ENCODE measurements at regions not wholly inside any gene's neighbourhood (a gene's known extent, or its start where the extent isn't known, plus 50 kb on each side); places are given as distances from the start of the nearest gene placed in this dataset.

- DNase-seq (ENCODE audit: low read depth), result no peak
Measured at GRCh38 chr16:86868070-86868469, 289.7 kb downstream of the FOXL1 start.

- DNase-seq (ENCODE audit: low read depth), result no peak
Measured at GRCh38 chr16:86868786-86869185, 290.4 kb downstream of the FOXL1 start.

GRCh38 chr16:86869288-86870022 is 291.1 kb downstream of the FOXL1 start:
- DNase-seq (ENCODE audit: low read depth), result no peak

DNA sequence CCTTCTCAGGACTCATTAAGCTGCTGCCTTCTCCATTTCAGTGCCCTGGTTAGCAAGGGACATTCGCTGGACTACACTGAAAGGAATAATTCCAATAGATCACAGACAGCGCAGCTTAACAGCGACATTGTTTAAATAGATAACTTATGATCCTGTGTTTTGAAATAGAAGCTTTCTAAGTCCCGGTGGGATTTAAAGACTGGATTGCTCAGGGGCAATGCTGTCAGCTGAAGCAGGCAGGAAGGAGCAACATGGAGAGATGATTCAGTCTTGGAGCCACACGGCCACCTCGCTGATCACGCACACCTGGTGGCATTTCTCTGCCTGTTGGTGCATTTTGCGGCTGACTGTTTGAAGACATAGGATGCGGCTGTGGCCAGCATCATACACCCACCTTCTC is 292.0 kb downstream of the FOXL1 start:
- DNase-seq (ENCODE audit: low read depth), result no peak

DNA sequence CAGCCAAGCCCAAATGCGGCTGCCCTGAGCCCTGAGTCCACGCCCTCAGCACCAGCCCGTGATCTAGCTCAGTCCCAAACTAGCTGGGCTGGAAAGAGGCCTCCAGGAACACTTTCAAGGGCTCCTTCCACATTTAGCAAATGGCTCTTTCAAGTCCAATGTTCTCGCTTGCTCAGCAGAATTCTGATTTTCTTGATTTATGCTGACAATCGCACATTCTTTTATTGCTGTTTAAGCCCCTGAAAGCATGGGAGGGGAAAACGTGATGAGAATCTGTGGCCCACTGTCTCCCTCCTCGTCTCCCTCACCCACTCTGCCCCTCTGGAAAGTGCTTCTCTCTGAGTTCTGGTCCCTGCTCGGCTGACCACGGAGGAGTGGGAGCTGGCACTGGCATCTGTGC is 293.8 kb downstream of the FOXL1 start:
- DNase-seq (ENCODE audit: low read depth), result no peak

DNA sequence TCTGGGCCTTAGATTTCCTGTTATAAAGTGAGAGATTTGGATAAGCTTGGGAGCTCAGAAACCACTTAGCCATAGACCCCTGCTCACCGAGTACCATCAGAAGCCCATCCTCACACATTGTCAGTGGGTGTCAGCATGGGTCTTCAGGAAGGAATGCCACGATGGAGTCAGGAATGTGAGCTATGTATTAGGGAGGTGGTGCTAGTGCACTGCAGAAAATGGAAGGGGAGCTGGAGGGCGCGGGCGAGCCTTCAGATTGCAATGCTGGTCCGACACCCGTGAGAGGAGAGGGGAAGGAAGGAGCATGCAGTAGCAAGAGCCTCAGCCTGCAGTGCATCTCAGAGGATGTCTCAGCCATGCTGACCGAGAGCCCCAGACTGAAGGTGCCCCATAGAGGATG is 294.5 kb downstream of the FOXL1 start:
- no peak for DNase-seq (ENCODE audit: low read depth)

DNA sequence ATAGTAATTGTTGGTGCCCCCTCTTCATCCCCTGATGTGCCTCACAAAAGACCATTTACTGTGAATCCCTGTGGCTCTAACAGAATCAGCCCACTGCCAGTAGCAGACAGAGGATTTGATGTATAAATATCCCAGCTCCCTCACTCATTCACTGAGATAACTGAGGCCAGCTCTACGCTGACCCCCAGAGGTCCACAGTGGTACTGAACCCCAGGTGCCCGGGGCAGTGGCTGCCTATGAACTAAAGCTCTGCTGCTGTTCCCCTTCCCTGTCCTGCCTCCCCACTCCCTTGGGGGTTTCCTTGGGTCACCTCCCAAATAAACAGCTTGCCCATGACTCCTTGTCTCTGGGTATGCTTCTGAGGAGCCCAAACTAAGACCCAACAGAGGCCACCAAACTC is 295.8 kb downstream of the FOXL1 start:
- no peak for DNase-seq (ENCODE audit: low read depth)

GRCh38 chr16:86876499-86876898 is 298.1 kb downstream of the FOXL1 start:
- DNase-seq (ENCODE audit: low read depth), result no peak

DNA sequence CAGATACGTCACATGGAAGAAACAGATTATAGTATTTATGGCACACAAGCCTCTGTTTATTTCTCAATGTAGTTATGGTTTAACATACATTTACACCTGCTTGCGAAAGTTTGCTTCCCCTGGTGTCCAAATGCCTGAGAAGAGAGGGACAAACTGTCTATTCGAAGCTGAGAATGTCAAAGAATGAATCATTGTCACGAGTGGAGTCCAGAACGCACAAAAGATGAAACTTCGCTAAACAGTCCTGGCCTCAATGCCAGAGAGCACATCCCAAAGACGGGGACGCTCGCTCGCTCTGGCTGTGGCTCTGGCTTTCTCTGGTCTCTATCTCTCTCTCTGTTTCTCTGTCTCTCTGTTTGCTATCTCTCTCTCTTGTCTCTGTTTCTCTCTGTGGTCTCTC is 298.8 kb downstream of the FOXL1 start:
- no peak for DNase-seq (ENCODE audit: low read depth)

DNA sequence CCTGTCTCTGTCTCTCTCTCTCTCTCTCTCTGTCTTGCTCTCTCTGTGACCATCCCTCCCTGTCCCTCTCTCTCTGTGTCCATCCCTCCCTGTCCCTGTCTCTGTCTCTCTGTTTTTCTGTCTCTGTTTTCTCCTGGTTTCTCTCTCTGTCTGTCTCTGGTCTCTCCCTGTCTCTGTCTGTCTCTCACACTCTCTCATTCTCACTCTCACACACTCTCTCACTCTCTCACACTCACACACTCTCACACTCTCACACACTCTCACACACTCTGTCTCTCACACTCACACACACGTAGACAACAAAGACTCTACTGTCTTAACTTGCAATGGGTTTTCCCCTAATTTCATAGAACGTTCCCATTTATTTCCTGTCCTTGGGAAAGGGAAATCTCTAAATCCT is 299.5 kb downstream of the FOXL1 start:
- no peak for DNase-seq (ENCODE audit: low read depth)

DNA sequence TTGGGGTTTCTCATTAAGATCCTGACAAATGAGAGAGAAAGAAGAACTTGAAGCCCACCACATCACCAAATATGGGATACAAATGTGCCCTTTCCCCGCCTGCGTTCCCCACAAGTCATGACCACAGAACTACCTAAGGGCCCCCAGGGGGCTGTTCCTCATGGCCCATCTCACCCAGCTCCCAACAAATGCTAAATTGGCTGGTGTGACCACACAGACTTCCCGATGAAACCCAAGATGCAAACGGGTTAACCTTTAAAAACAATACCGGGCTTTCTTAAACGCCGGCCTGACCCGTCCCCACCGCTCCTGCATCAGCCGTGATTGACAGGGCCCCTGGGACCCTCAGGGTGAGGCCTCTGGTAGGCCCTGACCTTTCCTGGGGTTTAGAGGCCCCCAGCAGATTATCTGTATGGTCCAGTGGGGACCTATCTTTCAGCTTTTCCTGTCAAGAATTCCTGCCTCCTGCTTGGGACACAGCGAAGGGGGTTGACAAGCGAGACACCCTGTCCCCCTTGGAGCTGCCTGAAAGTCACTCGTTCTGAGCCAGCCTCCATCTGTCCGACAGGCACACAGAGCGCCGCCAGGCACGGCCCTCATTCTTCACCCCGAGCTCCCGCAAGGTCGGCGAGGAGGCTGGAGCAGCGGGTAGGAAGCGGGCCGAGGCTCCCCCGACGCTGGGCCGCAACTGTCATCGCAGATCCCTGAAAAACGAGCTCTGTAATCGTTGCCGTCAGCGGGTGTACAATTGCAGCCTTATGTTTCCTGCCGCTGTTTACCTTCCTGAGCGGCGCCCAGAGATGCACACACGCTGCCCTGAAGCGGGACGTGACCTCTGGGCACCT is 300.1 kb downstream of the FOXL1 start:
- DNase-seq (ENCODE audit: low read depth), result no peak

- no peak for DNase-seq (ENCODE audit: low read depth)
Measured at GRCh38 chr16:86879268-86879667, 300.9 kb downstream of the FOXL1 start.

DNA sequence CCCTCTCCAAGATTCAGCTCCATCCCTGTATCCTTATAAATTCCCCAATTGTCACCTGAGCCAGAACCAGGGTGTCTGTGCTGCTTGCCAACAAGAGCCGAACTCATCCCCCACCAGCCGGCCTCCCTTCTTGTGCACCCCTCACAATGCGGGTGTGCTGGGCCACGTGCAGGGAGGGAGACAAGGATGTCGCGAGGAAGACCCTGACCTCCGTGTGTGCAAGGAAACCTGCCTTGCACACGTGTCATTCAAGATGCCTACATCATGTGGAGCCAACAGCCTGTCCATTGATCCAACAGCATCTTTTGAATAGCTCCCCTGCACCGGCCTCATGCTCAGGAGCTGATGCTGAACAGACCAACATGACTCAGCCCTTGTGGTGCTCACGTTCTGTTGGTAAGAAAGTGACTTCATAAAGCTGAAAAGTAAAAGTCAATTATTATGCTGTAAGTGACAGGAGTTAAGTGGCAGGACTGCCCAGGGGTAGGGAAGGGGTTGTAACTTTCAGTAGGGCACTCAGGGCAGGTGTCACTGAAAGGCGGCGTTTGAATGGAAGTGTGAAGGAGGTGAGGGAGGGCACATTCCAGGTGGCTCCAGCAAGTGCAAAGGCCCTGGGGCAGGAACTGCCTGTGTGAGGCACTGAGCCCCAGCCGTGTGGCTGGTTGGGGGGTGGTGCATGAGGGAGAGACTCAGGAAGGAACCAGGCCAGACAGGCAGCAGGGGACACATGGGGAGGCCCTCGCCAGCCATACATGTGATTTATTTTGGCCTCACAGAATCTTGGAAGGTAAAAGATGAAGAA is 302.2 kb downstream of the FOXL1 start:
- DNase-seq (ENCODE audit: low read depth), result no peak

GRCh38 chr16:86881118-86881510 is 302.8 kb downstream of the FOXL1 start:
- DNase-seq (ENCODE audit: low read depth), result no peak

DNA sequence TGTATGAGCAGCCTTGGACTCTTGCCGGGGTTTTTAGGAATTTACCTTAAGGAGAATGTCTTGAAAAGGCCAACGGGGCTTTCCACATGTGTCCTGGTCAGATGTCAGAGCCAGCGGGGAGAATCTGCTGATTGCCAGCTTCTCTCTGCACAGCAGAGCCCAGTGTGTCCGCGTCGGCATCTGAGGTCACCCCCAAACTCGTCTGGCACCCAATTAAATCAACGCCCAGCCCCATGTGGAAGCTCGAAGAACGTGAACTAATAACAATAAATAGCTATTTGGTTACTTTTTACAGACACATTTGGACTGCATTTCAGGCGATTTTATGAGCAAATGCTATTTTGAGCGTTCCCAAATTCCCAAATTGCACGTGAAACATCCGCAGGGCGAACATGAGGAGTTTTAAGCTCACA is 303.5 kb downstream of the FOXL1 start:
- DNase-seq (ENCODE audit: low read depth), result no peak

GRCh38 chr16:86882586-86883280 is 304.4 kb downstream of the FOXL1 start:
- DNase-seq (ENCODE audit: low read depth), result no peak

- no peak for DNase-seq (ENCODE audit: low read depth)
Measured at GRCh38 chr16:86883583-86884389, 305.4 kb downstream of the FOXL1 start.

- no peak for DNase-seq (ENCODE audit: low read depth)
Measured at GRCh38 chr16:86884390-86884650, 306.0 kb downstream of the FOXL1 start.

GRCh38 chr16:86885139-86885538 is 306.8 kb downstream of the FOXL1 start:
- no peak for DNase-seq (ENCODE audit: low read depth)

- no peak for DNase-seq (ENCODE audit: low read depth)
Measured at GRCh38 chr16:86886651-86887050, 308.3 kb downstream of the FOXL1 start.

GRCh38 chr16:86887416-86887815 is 309.1 kb downstream of the FOXL1 start:
- DNase-seq (ENCODE audit: low read depth), result no peak
